IPS DF 6.9 (cell line): ENCODE measurements at regions not wholly inside any gene's neighbourhood (a gene's known extent, or its start where the extent isn't known, plus 50 kb on each side); places are given as distances from the start of the nearest gene placed in this dataset.
"Not testable (repeated sequence)": the region's sequence is repeated elsewhere in the genome, so short reads cannot be mapped to it uniquely, and the experiment has no call there.

Source experiments
- DNase-seq: peaks from one replicate; pipeline ENCODE4 v3.0.0-alpha.2; 2013; ENCODE audit warnings: low read depth, low spot score
- H3K27ac ChIP-seq: one replicate; pipeline ENCODE4 v1.5.1; 2013; ENCODE audit warnings: low read length, control low read depth
- H3K27me3 ChIP-seq: 2 replicates; pipeline ENCODE4 v1.6.1; 2013; ENCODE audit warnings: mild to moderate bottlenecking, low read length; ENCODE audit not compliant: control insufficient read depth, insufficient read depth
- H3K36me3 ChIP-seq: 2 replicates; pipeline ENCODE4 v1.6.1; 2013; ENCODE audit warnings: low read length; ENCODE audit not compliant: control insufficient read depth, insufficient read depth
- H3K4me1 ChIP-seq: 2 replicates; pipeline ENCODE4 v1.6.1; 2013; ENCODE audit warnings: low read length; ENCODE audit not compliant: control insufficient read depth, insufficient read depth
- H3K4me3 ChIP-seq: 2 replicates; pipeline ENCODE4 v1.5.1; 2013; ENCODE audit warnings: mild to moderate bottlenecking, low read length
- H3K9me3 ChIP-seq: 2 replicates; pipeline ENCODE4 v1.6.1; 2013; ENCODE audit warnings: low read length, inconsistent platforms; ENCODE audit not compliant: control insufficient read depth, insufficient read depth
- WGBS: extraction: QIAGEN DNeasy Blood & Tissue Kit; methylation state at CpG from one replicate; pipeline ENCODE4 v1.1.7; 2013; ENCODE audit warnings: mixed read lengths, missing lambda C conversion rate; ENCODE audit not compliant: insufficient read length, insufficient coverage; 5-methylcytosine and 5-hydroxymethylcytosine counted together

DNA sequence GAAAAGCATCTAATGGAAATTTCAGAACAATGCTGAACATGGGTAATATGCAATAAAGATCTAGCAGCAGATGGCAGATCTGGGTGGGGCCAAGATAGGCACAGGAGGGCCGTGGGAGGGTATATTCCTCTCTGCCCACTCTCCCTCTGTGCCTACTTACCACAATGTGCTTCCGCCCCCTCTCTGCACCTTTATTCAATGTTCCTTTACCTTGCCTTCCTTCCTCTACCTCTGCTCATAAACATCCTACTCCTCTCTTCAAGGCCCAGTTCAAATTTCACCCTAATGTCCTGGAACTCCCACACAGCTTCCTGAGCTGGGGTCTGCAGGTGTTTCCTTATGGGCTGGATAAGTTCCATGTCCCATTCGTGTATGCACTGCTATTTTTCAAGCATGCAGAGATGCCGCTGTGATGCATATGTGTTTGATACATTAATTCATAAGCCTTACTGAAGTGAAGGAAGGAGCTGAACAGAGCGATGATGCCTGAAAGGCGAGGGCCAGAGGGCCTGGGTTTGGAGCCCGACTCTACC lies 65.6 kb upstream of the EDEM3 start:
- Histone ChIP-seq H3K4me3 (no peak overlapping the region), H3K9me3 (no peaks in the 10 kb centered on the region), H3K36me3 (no peaks in the 10 kb centered on the region), H3K4me1 (no peaks in the 10 kb centered on the region), H3K27me3 (no peaks in the 10 kb centered on the region), H3K27ac (no peak overlapping the region)
- WGBS, result no CpG with 5 or more reads among the region's 7 CpGs
- no peak for DNase-seq

DNA sequence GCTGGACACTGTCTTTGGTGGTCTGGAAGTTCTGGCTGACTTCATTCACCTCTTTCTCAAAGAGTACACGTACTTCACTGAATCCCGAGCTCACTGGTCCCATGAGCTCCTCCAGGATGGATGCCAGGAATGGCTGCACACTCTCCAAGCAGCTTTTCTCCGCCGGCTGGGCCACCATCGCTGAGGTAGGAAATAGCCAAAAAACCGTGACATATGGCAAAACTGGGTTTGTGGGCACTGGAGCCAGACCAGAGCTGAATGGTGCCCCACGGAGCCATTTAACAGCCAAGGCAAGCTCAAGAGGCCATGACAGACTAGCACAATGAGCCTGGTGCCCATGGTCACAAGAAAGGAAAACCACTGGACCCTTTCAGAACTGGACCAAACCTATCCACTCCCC lies 64.0 kb upstream of the EDEM3 start:
- no peaks in the 10 kb centered on the region for H3K36me3 ChIP-seq
- DNase-seq, result no peak
- no CpG with 5 or more reads among the region's 7 CpGs for WGBS
- no peaks in the 10 kb centered on the region for H3K27me3 ChIP-seq
- no peak overlapping the region for H3K4me3 ChIP-seq
- H3K9me3 ChIP-seq, result no peaks in the 10 kb centered on the region
- no peak overlapping the region for H3K27ac ChIP-seq
- no peaks in the 10 kb centered on the region for H3K4me1 ChIP-seq

GRCh38 chr1:184817003-184817402 lies 62.3 kb upstream of the EDEM3 start:
- not testable (repeated sequence) for H3K27ac ChIP-seq, H3K4me3 ChIP-seq, H3K36me3 ChIP-seq, DNase-seq, H3K9me3 ChIP-seq, H3K27me3 ChIP-seq, H3K4me1 ChIP-seq
- no CpG with 5 or more reads among the region's 2 CpGs for WGBS

DNA sequence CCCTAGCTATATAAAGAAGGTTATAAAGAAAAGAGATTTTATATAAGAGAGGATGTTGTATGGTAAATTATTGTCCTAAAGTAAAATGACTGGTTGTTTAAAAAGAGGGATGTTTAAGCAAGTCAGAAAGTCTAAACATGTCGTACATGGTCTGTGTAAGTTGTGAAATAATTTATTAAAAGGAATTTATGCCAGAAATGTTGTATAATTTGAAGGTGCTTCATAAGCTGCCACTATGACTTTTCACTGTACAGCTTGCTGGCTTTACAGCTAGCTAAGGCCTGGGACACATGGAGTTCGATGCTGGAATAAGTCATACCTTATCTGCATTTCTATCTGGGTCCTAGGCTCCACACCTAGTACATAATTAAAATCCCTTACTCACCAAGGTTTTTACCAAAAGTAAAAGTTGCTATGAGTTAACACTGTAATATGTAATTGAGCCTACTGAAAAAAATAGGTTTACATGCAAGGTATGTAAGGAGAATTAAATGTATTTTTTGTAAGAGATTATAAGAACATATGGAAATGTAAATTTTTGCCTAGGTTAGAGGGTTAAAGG lies 59.0 kb upstream of the EDEM3 start:
- H3K27me3 ChIP-seq, result no peaks in the 10 kb centered on the region
- H3K4me3 ChIP-seq, result no peak overlapping the region
- no peaks in the 10 kb centered on the region for H3K36me3 ChIP-seq
- H3K4me1 ChIP-seq, result no peaks in the 10 kb centered on the region
- peaks cover 1% of the 10 kb centered on the region; the same call in 1 of the 2 replicates for H3K9me3 ChIP-seq
- H3K27ac ChIP-seq, result no peak overlapping the region
- DNase-seq, result no peak
- WGBS, result 100% methylated on average over 1 of the region's 2 CpGs

GRCh38 chr1:184811439-184812111 lies 56.9 kb upstream of the EDEM3 start:
- peaks cover 1% of the 10 kb centered on the region; the same call in 1 of the 2 replicates for H3K9me3 ChIP-seq
- H3K27ac ChIP-seq, result no peak overlapping the region
- no peaks in the 10 kb centered on the region for H3K4me1 ChIP-seq
- H3K4me3 ChIP-seq, result no peak overlapping the region
- no peak for DNase-seq
- H3K36me3 ChIP-seq, result no peaks in the 10 kb centered on the region
- H3K27me3 ChIP-seq, result no peaks in the 10 kb centered on the region
- no CpG with 5 or more reads among the region's 19 CpGs for WGBS

DNA sequence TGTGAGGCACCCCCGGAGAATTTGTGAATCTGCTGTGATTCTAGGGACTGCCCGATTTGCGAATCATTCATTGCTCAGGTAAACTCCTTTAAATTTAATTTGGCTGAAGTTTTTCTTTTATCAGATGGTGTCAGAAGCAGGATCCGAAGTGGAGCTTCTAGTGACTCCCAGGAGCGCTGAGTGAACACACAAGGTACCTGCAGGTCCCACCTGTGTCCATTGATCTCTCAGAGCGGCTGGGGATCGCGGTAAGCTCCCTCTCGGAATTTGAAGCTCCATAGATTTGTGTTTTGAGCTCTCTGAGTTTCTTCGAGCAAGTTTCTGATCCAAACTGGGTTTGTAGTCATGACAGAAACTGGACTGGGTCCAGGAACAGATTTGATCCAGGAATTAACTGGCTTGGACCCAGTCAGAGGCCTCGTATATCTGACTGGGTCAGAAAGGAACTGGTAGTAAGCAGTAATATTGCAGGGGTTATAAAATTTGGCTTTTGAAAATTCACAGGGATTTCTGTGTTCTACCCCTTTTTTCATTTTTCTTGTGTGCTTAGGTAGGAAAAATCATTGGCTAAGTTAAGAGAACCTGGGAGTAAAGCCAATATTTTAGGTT lies 56.2 kb upstream of the EDEM3 start:
- Histone ChIP-seq H3K36me3 (no peaks in the 10 kb centered on the region), H3K4me3 (no peak overlapping the region), H3K27ac (no peak overlapping the region), H3K27me3 (no peaks in the 10 kb centered on the region), H3K9me3 (peaks cover 1% of the 10 kb centered on the region; the same call in 1 of the 2 replicates), H3K4me1 (no peaks in the 10 kb centered on the region)
- DNase-seq, result no peak
- no CpG with 5 or more reads among the region's 11 CpGs for WGBS

- H3K27ac ChIP-seq, result no peak overlapping the region
- H3K9me3 ChIP-seq, result no peaks in the 10 kb centered on the region
- H3K36me3 ChIP-seq, result no peaks in the 10 kb centered on the region
- no peaks in the 10 kb centered on the region for H3K27me3 ChIP-seq
- H3K4me1 ChIP-seq, result no peaks in the 10 kb centered on the region
- H3K4me3 ChIP-seq, result no peak overlapping the region
- WGBS, result no CpG with 5 or more reads among the region's 5 CpGs
- DNase-seq, result no peak
Measured at GRCh38 chr1:184806296-184806721, 51.7 kb upstream of the EDEM3 start.

DNA sequence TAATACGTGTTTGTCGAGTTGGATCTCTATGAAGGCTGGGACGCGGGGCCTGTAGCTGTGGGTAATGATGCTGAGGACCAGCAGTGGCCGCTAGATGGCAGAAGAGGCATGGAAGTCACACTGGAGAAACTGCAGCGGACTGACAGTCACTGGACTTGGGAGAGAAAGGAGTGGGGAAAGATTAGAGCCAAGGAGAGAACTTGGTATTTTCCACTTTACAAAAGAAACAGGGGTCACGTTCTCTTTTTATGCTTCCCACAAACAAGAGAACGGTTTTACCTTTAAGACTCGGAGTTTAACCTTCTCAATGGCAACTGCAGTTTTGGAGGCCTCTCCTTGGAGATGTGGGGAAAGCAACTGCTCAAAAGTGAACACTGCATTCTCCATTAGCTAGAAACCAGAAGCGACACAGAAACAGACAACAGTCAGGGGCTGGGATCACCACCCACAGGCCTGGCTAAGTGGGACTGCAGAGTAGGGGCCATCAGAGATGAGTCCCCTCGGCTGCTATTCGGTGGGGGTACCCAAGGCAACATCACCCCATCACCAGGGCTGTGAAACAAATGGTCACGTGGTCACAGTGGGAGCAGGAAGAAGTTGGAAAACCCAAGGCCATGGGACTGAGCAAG lies 51.1 kb upstream of the EDEM3 start:
- peak; percentile 84 for DNase-seq
- no peaks in the 10 kb centered on the region for H3K4me1 ChIP-seq
- no peaks in the 10 kb centered on the region for H3K36me3 ChIP-seq
- no CpG with 5 or more reads among the region's 13 CpGs for WGBS
- H3K27me3 ChIP-seq, result no peaks in the 10 kb centered on the region
- no peak overlapping the region for H3K27ac ChIP-seq
- H3K4me3 ChIP-seq, result no peak overlapping the region
- H3K9me3 ChIP-seq, result no peaks in the 10 kb centered on the region
